GM12878 (cell line): ENCODE measurements at regions not wholly inside any gene's neighbourhood (a gene's known extent, or its start where the extent isn't known, plus 50 kb on each side); places are given as distances from the start of the nearest gene placed in this dataset.
"Not testable (repeated sequence)": the region's sequence is repeated elsewhere in the genome, so short reads cannot be mapped to it uniquely, and the experiment has no call there.

Experiments used
- ATAC-seq: fragments of 200-7000 bp; cut with Tn5 transposase; 3 replicates; pipeline ENCODE4 v1.9.1; 2020; ENCODE audit warnings: mild to moderate bottlenecking, moderate library complexity
- BruUV-seq: library from RNA; stranded (reverse); fragments of 400-500 nt; replicated peaks from 2 replicates; lab custom pipeline; 2021; lab: Mats Ljungman, UMichigan
- CTCF ChIA-PET: fragments of 300-600 bp; sonication (Branson Sonifier 250); formaldehyde crosslinking; extraction: SDS; loops from one replicate; lab custom pipeline; 2021; ENCODE audit warnings: inconsistent platforms; lab: Yijun Ruan, JAX
- POLR2A ChIA-PET: fragments of 350-600 bp; formaldehyde crosslinking; extraction: SDS; loops from one replicate; lab custom pipeline; 2021; ENCODE audit warnings: inconsistent platforms; lab: Charles Lee
- RAD21 ChIA-PET: fragments of 300-600 bp; sonication (Branson Sonifier 250); formaldehyde crosslinking; loops from one replicate; lab custom pipeline; 2023; ENCODE audit warnings: antibody characterized with exemption; ENCODE audit not compliant: unreplicated experiment; lab: Charles Lee
- SMC1A ChIA-PET: fragments of 300-600 bp; sonication (Branson Sonifier 250); formaldehyde crosslinking; loops from one replicate; lab custom pipeline; 2023; ENCODE audit not compliant: unreplicated experiment, uncharacterized antibody; lab: Charles Lee
- DNase-seq: peaks from one replicate; pipeline ENCODE4 v3.0.0-alpha.2; 2011; ENCODE audit warnings: low read depth, low spot score
- FAIRE-seq: peaks from 3 replicates; lab custom pipeline; 2011; peaks lifted over from hg19 to GRCh38; lab: Jason Lieb, UNC
- H2AFZ ChIP-seq: 2 replicates; pipeline ENCODE4 v1.6.0; 2011; ENCODE audit warnings: low read depth, low read length, control low read depth; ENCODE audit not compliant: control insufficient read depth
- H3K27ac ChIP-seq: 2 replicates; pipeline ENCODE4 v1.5.1; 2011; ENCODE audit warnings: control low read depth; ENCODE audit not compliant: control insufficient read depth, insufficient read depth
- H3K27me3 ChIP-seq, 2 experiments: replicated peaks in 1 of 2; 2 replicates each; pipeline versions ENCODE4 v1.6.0 to v1.6.1; 2011; ENCODE audit warnings: low read length in 1 of 2; ENCODE audit not compliant: control insufficient read depth in 2 of 2, insufficient read depth in 2 of 2
- H3K36me3 ChIP-seq, 2 experiments: 2 replicates each; pipeline ENCODE4 v1.5.1; 2011; ENCODE audit warnings: low read length in 1 of 2; ENCODE audit not compliant: control insufficient read depth in 2 of 2, insufficient read depth in 2 of 2
- H3K4me1 ChIP-seq: 2 replicates; pipeline ENCODE4 v1.6.1; 2011; ENCODE audit warnings: mild to moderate bottlenecking, low read length, moderate library complexity, mixed read lengths; ENCODE audit not compliant: control insufficient read depth, insufficient read depth
- H3K4me2 ChIP-seq: 2 replicates; pipeline ENCODE4 v1.6.0; 2011; ENCODE audit warnings: control low read depth; ENCODE audit not compliant: control insufficient read depth, insufficient read depth
- H3K4me3 ChIP-seq: fragments of 200-600 bp; sonication (generic); 2 replicates; pipeline ENCODE4 v1.5.1; 2016
- H3K79me2 ChIP-seq: 2 replicates; pipeline ENCODE4 v1.6.0; 2011; ENCODE audit warnings: low read length; ENCODE audit not compliant: control insufficient read depth, insufficient read depth
- H3K9ac ChIP-seq: 2 replicates; pipeline ENCODE4 v1.8.0; 2011; ENCODE audit warnings: low read length, control low read depth, mixed read lengths; ENCODE audit not compliant: control insufficient read depth, insufficient read depth
- H3K9me3 ChIP-seq: replicated peaks from 3 replicates; pipeline ENCODE4 v1.5.1; 2011; ENCODE audit warnings: mild to moderate bottlenecking, low read length; ENCODE audit not compliant: control insufficient read depth, insufficient read depth
- H4K20me1 ChIP-seq: 2 replicates; pipeline ENCODE4 v1.6.0; 2011; ENCODE audit not compliant: control insufficient read depth, insufficient read depth
- WGBS: methylation state at CpG from one replicate; pipeline ENCODE4 v1.1.6; 2016; ENCODE audit warnings: low lambda C conversion rate; ENCODE audit not compliant: insufficient replicate concordance, insufficient coverage; ENCODE audit errors: missing lambda C conversion rate; 5-methylcytosine and 5-hydroxymethylcytosine counted together
- in situ Hi-C: fragments of 300-500 bp; cut with MboI; formaldehyde crosslinking; loops from 9 replicates; pipeline ENCODE4 v1.14.3; 2018; ENCODE audit warnings: mixed read lengths
- intact Hi-C: fragments of 100-400 bp; cut with micrococcal nuclease; formaldehyde crosslinking; loops from one replicate; pipeline ENCODE4 v1.14.2; 2022; ENCODE audit not compliant: unreplicated experiment

- H4K20me1 ChIP-seq, H3K36me3 ChIP-seq, H2AFZ ChIP-seq, intact Hi-C loops, H3K79me2 ChIP-seq, BruUV-seq, H3K27me3 ChIP-seq, in situ Hi-C loops, H3K9ac ChIP-seq, POLR2A ChIA-PET, H3K4me2 ChIP-seq, ATAC-seq, CTCF ChIA-PET, H3K9me3 ChIP-seq, H3K4me3 ChIP-seq, H3K27ac ChIP-seq, FAIRE-seq, DNase-seq, RAD21 ChIA-PET, H3K4me1 ChIP-seq: not testable (repeated sequence)
- SMC1A ChIA-PET: interaction anchor here (1.0 kb wide), 1 partner anchor 16 kb away, joined by 4 read pairs; no protein-coding TSS in a partner anchor
- WGBS: 8% methylated on average over 5 of the region's 6 CpGs
These were observed 129.0 kb upstream of the OR4C13 start for GRCh38 chr11:49823188-49823587.

- H4K20me1 ChIP-seq, CTCF ChIA-PET, H3K27me3 ChIP-seq, SMC1A ChIA-PET, H3K4me3 ChIP-seq, BruUV-seq, H2AFZ ChIP-seq, H3K36me3 ChIP-seq, H3K27ac ChIP-seq, ATAC-seq, in situ Hi-C loops, RAD21 ChIA-PET, H3K9me3 ChIP-seq, H3K9ac ChIP-seq, H3K79me2 ChIP-seq, DNase-seq, FAIRE-seq, H3K4me1 ChIP-seq, H3K4me2 ChIP-seq, intact Hi-C loops, POLR2A ChIA-PET: not testable (repeated sequence)
- WGBS: 55% methylated on average over 21 of the region's 29 CpGs
These were observed 101.7 kb upstream of the OR4C13 start for GRCh38 chr11:49850541-49850940.
